IMR-90 (cell line): ENCODE measurements at regions not wholly inside any gene's neighbourhood (a gene's known extent, or its start where the extent isn't known, plus 50 kb on each side); places are given as distances from the start of the nearest gene placed in this dataset.
A peak's percentile ranks its signal among the peaks of the same experiment; 100 is the strongest.

Source experiments
- ATAC-seq: fragments of 200-7000 bp; cut with Tn5 transposase; 2 replicates; pipeline ENCODE4 v1.9.1; 2020; ENCODE audit warnings: low read depth, mild to moderate bottlenecking, moderate library complexity
- BruUV-seq: library from RNA; stranded (reverse); fragments of 400-500 nt; replicated peaks from 2 replicates; lab custom pipeline; 2021; lab: Mats Ljungman, UMichigan
- CTCF ChIA-PET: fragments of 300-600 bp; formaldehyde crosslinking; extraction: SDS; loops from one replicate; lab custom pipeline; 2021; ENCODE audit warnings: antibody characterized with exemption; lab: Yijun Ruan, JAX
- POLR2A ChIA-PET: fragments of 300-600 bp; sonication (Branson Sonifier 250); formaldehyde crosslinking; loops from one replicate; lab custom pipeline; 2022; ENCODE audit warnings: antibody characterized with exemption; ENCODE audit not compliant: unreplicated experiment; lab: Charles Lee
- DNase-seq: peaks from one replicate; pipeline ENCODE4 v3.0.0; 2013
- H2AFZ ChIP-seq: replicated peaks from 2 replicates; pipeline ENCODE3; 2013; ENCODE audit warnings: low read length, mild to moderate bottlenecking; ENCODE audit not compliant: poor library complexity
- H2AK5ac ChIP-seq: 2 replicates; pipeline ENCODE4 v1.6.1; 2013; ENCODE audit warnings: low read depth, low read length, inconsistent platforms
- H2AK9ac ChIP-seq: replicated peaks from 2 replicates; pipeline ENCODE3; 2013; ENCODE audit warnings: mild to moderate bottlenecking, low read depth, low read length, moderate library complexity; ENCODE audit not compliant: poor library complexity
- H2BK120ac ChIP-seq: 2 replicates; pipeline ENCODE4 v1.6.1; 2013; ENCODE audit warnings: low read depth, low read length, inconsistent platforms
- H2BK15ac ChIP-seq: 3 replicates; pipeline ENCODE4 v1.6.1; 2013; ENCODE audit warnings: low read depth, low read length, inconsistent platforms
- H2BK20ac ChIP-seq: 2 replicates; pipeline ENCODE4 v1.6.1; 2013; ENCODE audit warnings: low read depth, mild to moderate bottlenecking, inconsistent platforms, low read length, moderate library complexity
- H2BK5ac ChIP-seq: 2 replicates; pipeline ENCODE4 v1.6.1; 2013; ENCODE audit warnings: mild to moderate bottlenecking, low read depth, low read length, inconsistent platforms; ENCODE audit not compliant: poor library complexity, severe bottlenecking
- H3K14ac ChIP-seq: replicated peaks from 2 replicates; pipeline ENCODE4 v1.6.1; 2013; ENCODE audit warnings: low read depth, low read length, inconsistent platforms
- H3K18ac ChIP-seq: 2 replicates; pipeline ENCODE4 v1.6.1; 2013; ENCODE audit warnings: low read depth, low read length, control low read depth
- H3K23ac ChIP-seq: 2 replicates; pipeline ENCODE4 v1.6.1; 2013; ENCODE audit warnings: low read depth, low read length, inconsistent platforms
- H3K27ac ChIP-seq: 2 replicates; pipeline ENCODE4 v1.5.1; 2013; ENCODE audit warnings: mild to moderate bottlenecking, control low read depth, low read length; ENCODE audit not compliant: insufficient read depth
- H3K27me3 ChIP-seq: 2 replicates; pipeline ENCODE4 v1.6.1; 2013; ENCODE audit warnings: low read length; ENCODE audit not compliant: control insufficient read depth, insufficient read depth
- H3K36me3 ChIP-seq: 2 replicates; pipeline ENCODE4 v1.6.1; 2013; ENCODE audit warnings: low read length, mixed read lengths; ENCODE audit not compliant: control insufficient read depth, insufficient read depth
- H3K4ac ChIP-seq: 2 replicates; pipeline ENCODE4 v1.6.1; 2013; ENCODE audit warnings: low read depth, low read length, inconsistent platforms
- H3K4me1 ChIP-seq: 2 replicates; pipeline ENCODE4 v1.6.1; 2013; ENCODE audit warnings: low read length, mixed read lengths; ENCODE audit not compliant: control insufficient read depth, insufficient read depth
- H3K4me2 ChIP-seq: 2 replicates; pipeline ENCODE4 v1.6.1; 2013; ENCODE audit warnings: low read depth, mild to moderate bottlenecking, control low read depth, low read length, moderate library complexity
- H3K4me3 ChIP-seq: 2 replicates; pipeline ENCODE4 v1.5.1; 2013; ENCODE audit warnings: low read depth, mild to moderate bottlenecking, control low read depth, low read length, moderate library complexity; ENCODE audit not compliant: insufficient read depth
- H3K56ac ChIP-seq: 2 replicates; pipeline ENCODE4 v1.6.1; 2013; ENCODE audit warnings: low read length, inconsistent platforms; ENCODE audit not compliant: insufficient read depth; ENCODE audit errors: extremely low read depth
- H3K79me1 ChIP-seq, 2 experiments: 2 replicates each; pipeline ENCODE4 v1.6.1; 2013; ENCODE audit warnings: low read length in 2 of 2, inconsistent platforms in 1 of 2, low read depth in 1 of 2
- H3K9ac ChIP-seq: 2 replicates; pipeline ENCODE4 v1.6.1; 2013; ENCODE audit warnings: low read depth, low read length, control low read depth
- H3K9me1 ChIP-seq: 2 replicates; pipeline ENCODE4 v1.6.1; 2013; ENCODE audit warnings: low read length, inconsistent platforms; ENCODE audit not compliant: insufficient read depth
- H3K9me3 ChIP-seq: 2 replicates; pipeline ENCODE4 v1.6.1; 2013; ENCODE audit warnings: low read length; ENCODE audit not compliant: control insufficient read depth, insufficient read depth
- H4K20me1 ChIP-seq: 2 replicates; pipeline ENCODE4 v1.6.1; 2013; ENCODE audit warnings: low read length, inconsistent platforms; ENCODE audit not compliant: insufficient read depth
- H4K5ac ChIP-seq: 2 replicates; pipeline ENCODE4 v1.6.1; 2013; ENCODE audit warnings: mild to moderate bottlenecking, low read depth, low read length, control low read depth
- H4K8ac ChIP-seq, 2 experiments: 2 replicates each; pipeline ENCODE4 v1.6.1; 2013; ENCODE audit warnings: low read depth in 2 of 2, low read length in 2 of 2, control low read depth in 1 of 2, inconsistent platforms in 1 of 2
- H4K91ac ChIP-seq: 2 replicates; pipeline ENCODE4 v1.6.1; 2013; ENCODE audit warnings: low read depth, low read length, inconsistent platforms; ENCODE audit not compliant: insufficient read depth
- ELK1 ChIP-seq: fragments of 150-350 bp; IDR thresholded peaks from 2 replicates; pipeline ENCODE4 v1.6.1; 2016; ENCODE audit warnings: low read depth, mild to moderate bottlenecking, low read length, moderate library complexity, borderline replicate concordance
- MAZ ChIP-seq: IDR thresholded peaks from 2 replicates; pipeline ENCODE4 v1.6.1; 2012; ENCODE audit warnings: low read depth, mild to moderate bottlenecking, low read length, improper control_type of control experiment, moderate library complexity, borderline replicate concordance
- MXI1 ChIP-seq: IDR thresholded peaks from 2 replicates; pipeline ENCODE4 v1.6.1; 2012; ENCODE audit warnings: low read depth, mild to moderate bottlenecking, low read length, moderate library complexity, borderline replicate concordance
- SMC3 ChIP-seq: fragments of 150-350 bp; IDR thresholded peaks from 2 replicates; pipeline ENCODE4 v1.6.1; 2016; ENCODE audit warnings: low read depth, mild to moderate bottlenecking, antibody characterized with exemption, low read length, moderate library complexity
- WGBS, 2 experiments: methylation state at CpG; one replicate each; pipeline versions ENCODE4 v1.1.5 to v1.1.7; 2013; ENCODE audit warnings: missing lambda C conversion rate in 2 of 2; ENCODE audit not compliant: insufficient read length in 1 of 2; ENCODE audit errors: extremely low coverage in 2 of 2; 5-methylcytosine and 5-hydroxymethylcytosine counted together
- dilution Hi-C: fragments of 300-500 bp; cut with HindIII; formaldehyde crosslinking; loops from one replicate; pipeline ENCODE4 v1.14.3; 2018; ENCODE audit warnings: low sequenced_read_pairs; ENCODE audit not compliant: unreplicated experiment
- in situ Hi-C: fragments of 300-500 bp; cut with MboI; formaldehyde crosslinking; loops from 3 replicates; pipeline ENCODE4 v1.14.3; 2019; ENCODE audit warnings: low sequenced_read_pairs, inconsistent platforms, mixed read lengths
- intact Hi-C: fragments of 100-400 bp; cut with micrococcal nuclease; formaldehyde crosslinking; loops from 2 replicates; pipeline ENCODE4 v1.10.0; 2022

- no peak overlapping the region for H3K14ac ChIP-seq
- ChIA-PET CTCF (no interaction called here), POLR2A (no interaction called here)
- no peaks in the 10 kb centered on the region for H3K27me3 ChIP-seq
- no peak overlapping the region for H4K91ac ChIP-seq
- no peak overlapping the region for H3K9ac ChIP-seq
- no peaks in the 10 kb centered on the region for H3K4me1 ChIP-seq
- H4K5ac ChIP-seq, result no peak overlapping the region
- DNase-seq, result peak; percentile 18
- ATAC-seq, result no peak
- no peak overlapping the region for H2AFZ ChIP-seq
- no peak overlapping the region for H2AK5ac ChIP-seq
- no peak overlapping the region for H3K4me3 ChIP-seq
- H4K20me1 ChIP-seq, result no peaks in the 10 kb centered on the region
- in situ Hi-C loops, result no loop called here
- H3K4me2 ChIP-seq, result no peak overlapping the region
- no peak overlapping the region for H2BK120ac ChIP-seq
- H3K9me1 ChIP-seq, result no peaks in the 10 kb centered on the region
- no CpG with 5 or more reads among the region's 6 CpGs for WGBS, 2 experiments
- no peak for TF ChIP-seq ELK1
- no peak for TF ChIP-seq MXI1
- TF ChIP-seq SMC3, result no peak
- TF ChIP-seq MAZ, result no peak
- H3K9me3 ChIP-seq, result no peaks in the 10 kb centered on the region; the same call in 1 of the 2 replicates
- H2BK15ac ChIP-seq, result no peak overlapping the region
- H3K23ac ChIP-seq, result no peak overlapping the region
- no peak overlapping the region for H3K56ac ChIP-seq
- H3K18ac ChIP-seq, result no peak overlapping the region
- intact Hi-C loops, result no loop called here
- no peak overlapping the region for H3K27ac ChIP-seq
- no peak overlapping the region for H4K8ac ChIP-seq
- BruUV-seq, result no TSS peak
- no peak overlapping the region for H2AK9ac ChIP-seq
- H2BK20ac ChIP-seq, result no peak overlapping the region
- H3K4ac ChIP-seq, result no peak overlapping the region
- H2BK5ac ChIP-seq, result no peak overlapping the region
- no peaks in the 10 kb centered on the region for H3K79me1 ChIP-seq
- dilution Hi-C loops, result no loop called here
- H3K36me3 ChIP-seq, result no peaks in the 10 kb centered on the region
Observed at GRCh38 chr18:61664419-61665084, 228.3 kb downstream of the RNF152 start.
